Fibroblast of the aortic adventitia (primary cell): ENCODE measurements at regions not wholly inside any gene's neighbourhood (a gene's known extent, or its start where the extent isn't known, plus 50 kb on each side); places are given as distances from the start of the nearest gene placed in this dataset.

Experiments used
- DNase-seq: peaks from one replicate; pipeline ENCODE4 v3.0.0-alpha.2; 2010; ENCODE audit warnings: low read depth
- H3K4me3 ChIP-seq: 2 replicates; pipeline ENCODE4 v1.5.1; 2011; ENCODE audit warnings: low read depth, mild to moderate bottlenecking, control low read depth, low read length, moderate library complexity
- CTCF ChIP-seq: IDR thresholded peaks from 2 replicates; pipeline ENCODE4 v1.5.1; 2011; ENCODE audit warnings: mild to moderate bottlenecking, low read length, control low read depth, inconsistent platforms; ENCODE audit not compliant: insufficient read depth

DNA sequence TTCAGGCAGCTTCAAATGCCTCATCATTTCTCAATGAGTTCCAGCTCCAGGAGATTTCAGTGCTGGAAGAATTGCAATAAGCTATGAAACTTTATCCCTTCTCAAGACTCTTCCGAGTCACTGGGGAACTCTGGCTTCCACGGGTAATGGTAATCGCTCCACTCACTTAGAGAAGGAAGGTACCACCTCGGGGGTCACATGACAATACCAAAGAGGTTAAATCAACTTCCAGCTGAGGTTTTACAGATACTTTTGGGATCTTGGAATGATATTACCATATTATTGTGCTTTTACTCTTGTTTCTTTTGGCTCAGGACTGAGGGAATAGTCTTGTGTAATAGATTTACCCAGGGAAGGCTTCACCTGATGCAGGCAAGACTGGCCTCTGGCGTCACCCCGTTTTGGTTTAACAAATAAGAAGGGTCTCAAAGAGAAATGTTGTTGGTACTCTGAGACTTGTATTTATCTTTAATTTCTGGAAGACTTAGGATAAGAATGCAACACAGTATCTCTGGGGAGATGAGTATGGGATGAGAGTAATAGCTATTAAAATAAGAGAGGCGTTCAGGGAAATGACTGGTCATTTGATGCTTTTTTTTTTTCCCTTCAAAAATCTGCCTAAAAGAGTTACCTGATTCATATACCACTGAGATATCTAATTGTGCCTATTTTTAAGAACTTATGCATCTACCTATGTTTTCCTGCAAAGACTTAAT is 316.9 kb upstream of the ZEB2 start:
- H3K4me3 ChIP-seq, result no peak overlapping the region
- DNase-seq, result peak; percentile 61
- TF ChIP-seq CTCF, result no peak

GRCh38 chr2:144835634-144836350 is 315.9 kb upstream of the ZEB2 start:
- no peak overlapping the region for H3K4me3 ChIP-seq
- DNase-seq, result peak; percentile 18
- no peak for TF ChIP-seq CTCF

GRCh38 chr2:144834998-144835633 is 315.2 kb upstream of the ZEB2 start:
- no peak for TF ChIP-seq CTCF
- no peak overlapping the region for H3K4me3 ChIP-seq
- peak; percentile 59 for DNase-seq

DNA sequence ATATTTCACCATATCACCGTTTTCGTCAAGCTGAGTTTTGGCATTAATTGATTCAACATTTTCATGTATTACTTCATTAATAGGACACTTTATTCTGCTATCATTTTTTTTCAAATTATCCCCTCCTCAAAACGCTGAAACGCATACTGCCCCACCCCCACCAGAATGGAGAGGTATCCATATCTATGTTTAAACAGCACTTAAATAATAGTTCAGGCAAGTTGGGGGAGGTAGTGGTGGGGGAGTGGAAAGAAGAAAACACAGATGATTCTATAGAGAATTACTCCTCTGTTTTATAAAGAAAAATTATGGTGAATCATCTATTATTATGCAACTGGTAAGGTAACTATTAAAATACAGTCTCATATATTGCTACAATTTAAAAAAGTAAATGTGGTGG is 314.4 kb upstream of the ZEB2 start:
- H3K4me3 ChIP-seq, result no peak overlapping the region
- TF ChIP-seq CTCF, result no peak
- no peak for DNase-seq

DNA sequence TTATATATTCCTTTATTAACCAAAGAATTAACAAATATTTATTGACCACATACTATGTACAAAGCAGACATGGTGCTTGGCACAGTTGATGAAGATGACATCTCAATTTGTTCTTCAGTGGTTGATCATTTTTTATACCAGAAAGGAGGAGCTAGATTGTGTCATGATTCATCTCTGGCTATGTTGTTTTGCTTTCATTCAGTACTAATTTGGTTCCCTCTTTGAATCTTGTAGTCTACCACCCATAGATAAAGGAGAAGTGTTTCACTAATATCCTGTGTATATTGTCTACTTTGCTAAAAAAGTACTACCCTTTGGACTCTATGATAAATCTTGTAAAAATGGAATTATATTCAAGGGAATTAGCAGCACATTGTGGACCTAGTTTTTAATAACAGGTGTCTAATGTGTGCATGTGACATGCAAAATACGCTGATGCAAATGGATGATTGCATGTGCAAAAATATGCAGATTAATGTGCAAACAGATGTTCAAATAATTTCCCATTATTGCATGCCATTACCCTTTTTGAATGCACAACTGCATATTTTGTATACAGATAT is 313.2 kb upstream of the ZEB2 start:
- no peak overlapping the region for H3K4me3 ChIP-seq
- DNase-seq, result no peak
- TF ChIP-seq CTCF, result no peak

DNA sequence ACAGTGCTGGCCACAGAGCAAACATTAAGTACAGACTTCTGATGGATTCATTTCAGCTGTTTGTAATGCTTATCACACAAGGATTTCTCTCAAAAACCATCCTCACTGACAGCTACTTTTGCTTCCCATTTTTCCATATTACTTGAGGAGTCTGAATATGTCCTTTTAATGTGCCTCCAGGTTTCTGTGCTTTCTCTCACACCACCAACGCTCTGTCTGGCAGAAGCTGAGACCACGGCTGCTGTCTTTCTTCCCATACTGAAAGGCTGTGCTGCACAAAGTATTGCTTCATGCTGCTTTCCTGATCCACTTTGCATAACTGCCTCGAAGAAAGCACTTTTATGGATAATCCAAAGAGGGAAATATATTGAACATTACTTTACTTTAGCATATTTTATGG is 312.1 kb upstream of the ZEB2 start:
- no peak for TF ChIP-seq CTCF
- H3K4me3 ChIP-seq, result no peak overlapping the region
- no peak for DNase-seq
